Neutrophil (primary cell): ENCODE measurements at regions not wholly inside any gene's neighbourhood (a gene's known extent, or its start where the extent isn't known, plus 50 kb on each side); places are given as distances from the start of the nearest gene placed in this dataset.

Experiments
- H3K27ac ChIP-seq: fragments of 200-600 bp; sonication (generic); 2 replicates; pipeline ENCODE4 v1.5.1; 2016; ENCODE audit warnings: mild to moderate bottlenecking, moderate library complexity
- H3K27me3 ChIP-seq: fragments of 200-600 bp; sonication (generic); 2 replicates; pipeline ENCODE4 v1.6.0; 2016; ENCODE audit warnings: mild to moderate bottlenecking
- H3K36me3 ChIP-seq: fragments of 200-600 bp; sonication (generic); 2 replicates; pipeline ENCODE4 v1.5.1; 2017
- H3K4me1 ChIP-seq, 2 experiments: fragments of 200-600 bp in 1 of 2; sonication (generic) in 1 of 2; 1 replicate in 1 of 2; 2 replicates in 1 of 2; pipeline versions ENCODE4 v1.5.1 to v1.6.1; 2013 to 2016; ENCODE audit warnings: low read depth in 1 of 2, low read length in 1 of 2, mild to moderate bottlenecking in 1 of 2, moderate library complexity in 1 of 2; ENCODE audit not compliant: control insufficient read depth in 1 of 2, insufficient read depth in 1 of 2
- H3K4me3 ChIP-seq, 2 experiments: fragments of 200-600 bp in 1 of 2; sonication (generic) in 1 of 2; 1 replicate in 1 of 2; 2 replicates in 1 of 2; pipeline ENCODE4 v1.5.1; 2013 to 2016; ENCODE audit warnings: low read depth in 1 of 2, low read length in 1 of 2, mild to moderate bottlenecking in 1 of 2, moderate library complexity in 1 of 2
- H3K9me3 ChIP-seq: fragments of 200-600 bp; sonication (generic); 2 replicates; pipeline ENCODE4 v1.5.1; 2016
- TF ChIP-seq, protein P1 (sequence below): fragments of 200-600 bp; sonication (generic); IDR thresholded peaks from 2 replicates; pipeline ENCODE4 v1.5.1; 2016; ENCODE audit warnings: antibody characterized with exemption

- Histone ChIP-seq H3K36me3 (no peaks in the 10 kb centered on the region), H3K9me3 (no peaks in the 10 kb centered on the region), H3K4me3 (no peak overlapping the region), H3K4me1 (no peaks in the 10 kb centered on the region), H3K27ac (no peak overlapping the region), H3K27me3 (no peaks in the 10 kb centered on the region)
- TF ChIP-seq, protein P1, sequence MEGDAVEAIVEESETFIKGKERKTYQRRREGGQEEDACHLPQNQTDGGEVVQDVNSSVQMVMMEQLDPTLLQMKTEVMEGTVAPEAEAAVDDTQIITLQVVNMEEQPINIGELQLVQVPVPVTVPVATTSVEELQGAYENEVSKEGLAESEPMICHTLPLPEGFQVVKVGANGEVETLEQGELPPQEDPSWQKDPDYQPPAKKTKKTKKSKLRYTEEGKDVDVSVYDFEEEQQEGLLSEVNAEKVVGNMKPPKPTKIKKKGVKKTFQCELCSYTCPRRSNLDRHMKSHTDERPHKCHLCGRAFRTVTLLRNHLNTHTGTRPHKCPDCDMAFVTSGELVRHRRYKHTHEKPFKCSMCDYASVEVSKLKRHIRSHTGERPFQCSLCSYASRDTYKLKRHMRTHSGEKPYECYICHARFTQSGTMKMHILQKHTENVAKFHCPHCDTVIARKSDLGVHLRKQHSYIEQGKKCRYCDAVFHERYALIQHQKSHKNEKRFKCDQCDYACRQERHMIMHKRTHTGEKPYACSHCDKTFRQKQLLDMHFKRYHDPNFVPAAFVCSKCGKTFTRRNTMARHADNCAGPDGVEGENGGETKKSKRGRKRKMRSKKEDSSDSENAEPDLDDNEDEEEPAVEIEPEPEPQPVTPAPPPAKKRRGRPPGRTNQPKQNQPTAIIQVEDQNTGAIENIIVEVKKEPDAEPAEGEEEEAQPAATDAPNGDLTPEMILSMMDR = no peak
These were observed 373.4 kb downstream of the LMX1A start for GRCh38 chr1:164983023-164983650.

GRCh38 chr1:164982545-164982944, 374.0 kb downstream of the LMX1A start:
- Histone ChIP-seq H3K27ac (no peak overlapping the region), H3K36me3 (no peaks in the 10 kb centered on the region)
- TF ChIP-seq, protein P1 = no peak

DNA sequence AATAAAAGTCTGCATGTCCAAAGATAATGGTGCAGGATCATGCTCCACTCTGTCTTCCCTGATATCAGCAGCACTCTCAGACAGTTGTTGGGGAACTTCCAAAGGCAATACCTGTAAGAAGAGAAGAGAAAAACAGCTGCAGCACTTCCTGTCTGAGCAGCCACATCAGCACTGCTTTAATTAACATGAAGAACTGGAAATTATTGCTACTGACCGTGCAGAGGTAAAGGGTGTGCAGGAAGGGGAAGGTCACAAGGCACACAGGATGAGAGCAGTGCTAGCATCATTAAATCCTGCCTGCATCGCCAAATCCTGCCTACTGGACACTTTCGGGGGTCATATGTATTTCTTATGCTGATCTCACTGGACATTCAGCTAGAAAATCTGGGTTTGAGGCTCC, 379.0 kb downstream of the LMX1A start:
- no peaks in the 10 kb centered on the region for H3K27me3 ChIP-seq
- no peaks in the 10 kb centered on the region for H3K36me3 ChIP-seq
- TF ChIP-seq, protein P1 = no peak
- no peaks in the 10 kb centered on the region for H3K9me3 ChIP-seq
- H3K27ac ChIP-seq = no peak overlapping the region
- no peak overlapping the region for H3K4me3 ChIP-seq
- H3K4me1 ChIP-seq = no peaks in the 10 kb centered on the region

More at GRCh38 chr1:164982545-164982944, 374.0 kb downstream of the LMX1A start:
- H3K27me3 ChIP-seq = no peaks in the 10 kb centered on the region
- H3K9me3 ChIP-seq = no peaks in the 10 kb centered on the region
- H3K4me3 ChIP-seq = no peak overlapping the region
- H3K4me1 ChIP-seq = no peaks in the 10 kb centered on the region

DNA sequence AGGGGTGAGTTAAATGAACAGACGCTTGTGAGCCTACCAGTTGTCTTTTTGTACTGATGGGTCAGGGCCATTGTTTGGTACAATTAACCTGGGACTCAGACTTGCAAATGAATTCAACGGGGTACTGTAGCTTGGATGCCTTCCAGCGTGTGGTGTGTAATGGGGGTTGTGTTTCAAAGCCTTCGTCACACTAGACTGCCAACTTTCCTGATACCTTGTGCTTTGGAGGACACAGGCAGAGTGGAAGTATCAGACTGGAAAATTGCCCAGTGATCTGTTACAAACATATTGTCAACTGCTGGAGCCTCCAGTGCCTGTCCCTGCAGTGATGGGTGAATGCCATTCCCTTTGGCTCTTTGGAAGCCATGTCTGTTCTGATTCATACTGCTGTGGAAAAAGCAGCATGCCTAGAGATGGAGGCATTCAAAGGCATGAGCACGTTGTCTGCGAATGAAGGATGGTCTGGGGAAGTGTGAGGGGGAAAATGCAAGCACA, 384.5 kb downstream of the LMX1A start:
- H3K27ac ChIP-seq = no peak overlapping the region
- no peak overlapping the region for H3K4me3 ChIP-seq
- TF ChIP-seq, protein P1 = no peak
- H3K36me3 ChIP-seq = no peaks in the 10 kb centered on the region
- no peaks in the 10 kb centered on the region for H3K27me3 ChIP-seq
- H3K4me1 ChIP-seq = no peaks in the 10 kb centered on the region
- no peaks in the 10 kb centered on the region for H3K9me3 ChIP-seq

GRCh38 chr1:164971391-164971790, 385.1 kb downstream of the LMX1A start:
- TF ChIP-seq, protein P1 = no peak
- Histone ChIP-seq H3K9me3 (no peaks in the 10 kb centered on the region), H3K36me3 (no peaks in the 10 kb centered on the region), H3K4me3 (no peak overlapping the region), H3K27ac (no peak overlapping the region), H3K27me3 (no peaks in the 10 kb centered on the region), H3K4me1 (no peaks in the 10 kb centered on the region)
